ENCODE measurements at regions not wholly inside any gene's neighbourhood (a gene's known extent, or its start where the extent isn't known, plus 50 kb on each side); places are given as distances from the start of the nearest gene placed in this dataset.

DNA sequence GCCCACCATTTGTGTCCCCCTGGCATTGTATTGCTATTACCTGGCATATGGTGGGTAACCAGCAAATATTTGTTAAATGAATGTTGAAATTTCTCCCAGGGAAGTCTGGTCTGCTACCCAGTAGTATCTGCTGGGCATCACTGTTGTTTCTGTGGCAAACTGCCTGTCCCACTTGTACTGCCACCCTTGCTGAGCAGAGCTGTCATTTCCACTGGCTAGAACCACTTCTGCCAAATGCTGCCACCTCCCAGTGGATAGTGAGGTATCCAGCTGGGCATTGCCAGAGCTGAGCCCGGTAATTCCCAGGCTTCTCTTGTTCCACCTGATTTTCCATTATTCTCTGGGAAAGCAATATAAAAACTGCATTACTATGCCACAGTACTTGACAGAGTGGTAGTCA lies 186.7 kb upstream of the NOCT start:
- TF ChIP-seq CTCF (IDR thresholded peaks at IDR 0.05) (no peak), EP300 (IDR thresholded peaks at IDR 0.05) (no peak)

Data from esophagus muscularis mucosa (tissue), 3 donors.